ENCODE measurements at regions not wholly inside any gene's neighbourhood (a gene's known extent, or its start where the extent isn't known, plus 50 kb on each side); places are given as distances from the start of the nearest gene placed in this dataset.

GRCh38 chr3:83302091-83302490, 1540.6 kb upstream of the GBE1 start:
- no peak for DNase-seq (ENCODE audit: low spot score)

- no peak for DNase-seq (ENCODE audit: low spot score)
Observed at GRCh38 chr3:83317605-83318004, 1556.2 kb upstream of the GBE1 start.

DNA sequence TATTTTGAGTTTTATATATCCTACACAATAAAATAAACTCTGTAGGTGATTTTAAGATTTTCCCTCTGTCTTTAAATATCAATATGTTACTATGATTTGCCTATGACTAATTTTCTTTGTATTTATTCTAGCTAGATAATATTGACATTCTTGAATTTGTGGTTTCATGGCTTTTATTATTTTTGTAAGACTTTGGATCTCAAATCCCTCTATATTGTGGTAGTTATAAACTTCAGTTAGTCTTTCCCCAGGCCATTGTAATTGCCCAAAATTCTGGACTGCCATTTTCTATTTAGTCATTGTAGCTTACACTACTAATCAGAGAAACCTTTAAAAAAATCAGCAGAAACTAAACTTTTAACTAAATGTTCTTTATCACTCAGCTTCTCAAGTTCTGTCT, 1559.3 kb upstream of the GBE1 start:
- no peak for DNase-seq (ENCODE audit: low spot score)

- DNase-seq (ENCODE audit: low spot score) = no peak
Observed at GRCh38 chr3:83321457-83321856, 1560.0 kb upstream of the GBE1 start.

GRCh38 chr3:83321891-83322290, 1560.4 kb upstream of the GBE1 start:
- no peak for DNase-seq (ENCODE audit: low spot score)

DNA sequence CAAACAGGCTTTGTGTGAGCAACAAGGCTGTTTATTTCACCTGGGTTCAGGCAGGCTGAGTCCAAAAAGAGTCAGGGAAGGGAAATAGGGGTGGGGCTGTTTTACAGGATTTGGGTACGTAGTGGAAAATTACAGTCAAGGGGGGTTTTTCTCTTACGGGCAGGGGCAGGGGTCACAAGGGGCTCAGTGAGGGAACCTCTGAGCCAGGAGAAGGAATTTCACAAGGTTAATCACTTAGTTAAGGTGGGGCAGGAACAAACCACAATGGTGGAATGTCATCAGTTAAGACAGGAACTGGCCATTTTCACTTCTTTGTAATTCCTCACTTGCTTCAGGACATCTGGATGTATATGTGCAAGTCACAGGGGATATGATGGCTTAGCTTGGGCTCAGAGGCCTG, 1592.8 kb upstream of the GBE1 start:
- DNase-seq (ENCODE audit: low spot score) = no peak

- no peak for DNase-seq (ENCODE audit: low spot score)
Observed at GRCh38 chr3:83393276-83393675, 1565.5 kb upstream of the CADM2 start.

DNA sequence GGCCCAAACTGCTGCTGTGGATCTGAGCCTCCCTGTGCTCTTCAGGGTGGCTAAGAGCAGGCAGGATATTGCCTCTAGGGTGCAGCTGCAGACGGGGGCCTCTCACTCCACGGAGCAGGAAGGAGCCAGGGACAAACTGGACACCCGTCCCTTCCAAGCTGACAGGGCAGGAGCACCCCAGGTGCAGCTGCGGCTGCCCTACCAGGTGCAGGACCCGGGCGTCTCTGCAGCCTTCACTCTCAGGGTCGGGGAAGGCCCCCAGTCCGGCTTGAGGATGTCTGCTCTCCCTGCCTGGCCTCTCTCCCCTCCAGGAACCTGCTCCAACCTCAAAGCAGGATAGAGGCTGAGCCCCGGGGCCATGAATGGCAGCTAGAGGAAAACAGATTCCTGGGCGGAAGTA, 1554.9 kb upstream of the CADM2 start:
- no peak for DNase-seq (ENCODE audit: low spot score)

DNA sequence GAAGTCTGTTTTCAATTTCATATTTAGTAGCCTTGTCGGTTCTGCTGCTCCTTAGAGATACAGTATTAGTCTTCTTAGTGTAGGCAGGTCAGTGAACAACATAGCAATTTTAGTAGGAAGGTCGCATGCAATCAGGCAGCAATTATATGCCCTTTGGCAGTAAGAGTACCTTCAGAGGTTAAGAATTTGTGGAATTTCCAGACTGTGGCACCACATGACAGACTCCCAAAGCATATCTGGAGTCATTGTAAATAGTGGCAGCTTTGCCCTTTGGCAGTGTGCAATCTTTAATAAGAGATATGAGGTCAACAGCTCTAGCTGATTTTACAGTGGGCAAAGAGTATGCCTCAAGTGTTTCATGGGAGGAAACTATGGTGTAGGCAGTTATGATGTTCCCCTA, 1532.5 kb upstream of the CADM2 start:
- DNase-seq (ENCODE audit: low spot score) = no peak

DNA sequence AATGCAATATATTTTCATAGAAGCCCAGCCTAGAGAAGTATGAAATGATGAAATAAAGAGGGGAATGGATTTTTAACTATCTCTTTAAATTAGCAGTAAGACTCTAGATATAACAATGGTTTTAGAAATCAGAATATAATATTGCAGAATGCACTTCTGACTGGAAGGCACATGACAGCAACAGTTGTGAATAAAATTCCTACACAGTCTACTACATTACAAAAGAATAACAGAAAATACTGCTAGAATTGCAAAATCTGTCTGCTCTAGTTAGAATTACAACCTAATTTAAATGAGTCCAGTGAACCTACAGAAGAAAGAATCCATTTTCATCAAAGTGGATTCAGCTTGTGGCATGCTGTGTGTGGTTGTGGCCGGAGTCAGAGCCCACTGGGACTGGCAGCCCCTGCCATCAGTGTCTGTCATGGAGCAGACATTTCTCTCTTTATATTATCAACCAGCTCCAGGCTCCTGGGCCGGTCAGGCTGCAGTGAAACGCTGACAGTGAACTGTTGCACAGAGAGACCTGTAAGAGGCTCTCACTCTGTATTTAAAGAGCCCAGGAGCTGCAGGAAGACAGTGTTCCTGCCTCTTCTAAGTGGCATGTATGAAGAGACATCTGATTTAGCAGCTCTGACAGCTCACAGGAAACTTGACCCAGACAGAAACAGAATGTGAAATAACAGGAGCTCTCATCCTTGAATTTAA, 1523.8 kb upstream of the CADM2 start:
- DNase-seq (ENCODE audit: low spot score) = no peak

- DNase-seq (ENCODE audit: low spot score) = no peak
Observed at GRCh38 chr3:83438188-83438587, 1520.6 kb upstream of the CADM2 start.

DNA sequence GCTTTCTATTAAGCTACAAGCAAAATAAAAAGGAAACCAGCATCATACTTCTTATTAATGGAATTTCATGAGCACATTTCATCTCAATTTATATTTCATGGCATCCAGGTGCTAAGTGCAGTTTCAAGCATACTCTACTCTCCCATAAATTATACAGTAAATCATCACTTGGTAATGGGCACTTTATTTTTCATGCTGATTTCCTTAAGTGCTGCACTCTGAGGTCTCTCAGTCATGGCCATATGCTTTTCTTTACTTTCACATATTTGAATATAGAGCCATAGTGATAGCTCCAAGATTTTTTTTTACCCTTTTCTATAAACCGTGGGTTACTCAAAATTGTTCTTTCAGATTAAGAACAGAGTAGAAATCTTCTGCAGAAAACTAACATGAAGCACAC, 1505.7 kb upstream of the CADM2 start:
- no peak for DNase-seq (ENCODE audit: low spot score)

GRCh38 chr3:83454353-83454752, 1504.4 kb upstream of the CADM2 start:
- DNase-seq (ENCODE audit: low spot score) = no peak

DNA sequence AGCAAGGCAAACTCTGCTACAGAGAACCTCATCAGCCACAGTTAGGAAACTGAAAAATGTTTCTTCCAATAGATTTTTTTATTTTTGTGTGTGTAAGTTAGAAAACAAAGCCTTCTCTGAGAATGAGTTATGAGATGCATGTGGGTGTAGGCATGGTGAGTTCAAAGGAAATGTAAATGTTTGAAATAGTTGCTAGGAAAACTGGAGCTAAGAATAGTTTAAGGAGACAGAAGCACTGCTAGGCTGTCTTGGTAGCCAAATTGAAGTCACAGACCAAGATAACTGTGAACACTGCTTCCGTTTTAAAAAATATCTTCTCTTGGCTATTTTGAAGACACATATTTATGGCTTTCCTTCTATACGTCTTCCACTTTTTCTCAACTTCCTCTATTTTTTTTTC, 1501.2 kb upstream of the CADM2 start:
- no peak for DNase-seq (ENCODE audit: low spot score)

DNA sequence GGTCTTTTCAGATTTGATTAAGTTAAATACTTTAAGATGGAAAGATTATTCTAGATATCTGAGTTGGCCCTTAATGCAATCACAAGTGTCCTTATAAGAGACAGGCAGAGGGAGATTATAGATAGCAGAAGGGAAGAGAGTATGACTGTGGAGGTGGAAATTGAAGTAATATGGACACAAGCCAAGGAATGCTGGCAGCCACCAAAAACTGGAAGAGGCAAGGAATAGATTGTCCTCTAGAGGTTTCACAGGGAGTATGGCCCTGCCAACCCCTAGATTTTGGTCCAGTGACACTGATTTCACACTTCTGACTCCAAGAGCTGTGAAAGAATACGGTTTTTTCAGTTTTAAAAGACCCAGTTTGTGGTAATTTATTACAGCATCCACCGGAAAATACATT, 1498.7 kb upstream of the CADM2 start:
- peak; percentile 9 for DNase-seq (ENCODE audit: low spot score)

DNA sequence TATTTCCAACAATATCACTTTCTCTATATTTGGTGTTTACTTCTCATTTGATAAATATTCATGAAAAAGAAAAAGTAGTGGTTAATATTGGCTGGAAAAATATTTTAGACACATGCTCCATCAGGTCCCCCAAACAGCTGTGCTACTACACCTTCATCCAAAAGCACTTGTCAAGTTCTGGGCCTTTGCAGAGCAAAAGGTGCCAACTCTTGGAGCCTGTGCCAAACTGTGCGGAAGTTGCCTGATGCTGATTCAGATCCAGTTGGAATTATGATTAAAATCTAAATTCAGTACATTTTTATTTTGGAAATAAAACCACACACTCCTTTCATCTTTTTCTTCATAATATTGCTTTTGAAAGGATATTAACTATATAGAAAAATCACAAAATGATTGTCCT, 1497.4 kb upstream of the CADM2 start:
- DNase-seq (ENCODE audit: low spot score) = no peak

DNA sequence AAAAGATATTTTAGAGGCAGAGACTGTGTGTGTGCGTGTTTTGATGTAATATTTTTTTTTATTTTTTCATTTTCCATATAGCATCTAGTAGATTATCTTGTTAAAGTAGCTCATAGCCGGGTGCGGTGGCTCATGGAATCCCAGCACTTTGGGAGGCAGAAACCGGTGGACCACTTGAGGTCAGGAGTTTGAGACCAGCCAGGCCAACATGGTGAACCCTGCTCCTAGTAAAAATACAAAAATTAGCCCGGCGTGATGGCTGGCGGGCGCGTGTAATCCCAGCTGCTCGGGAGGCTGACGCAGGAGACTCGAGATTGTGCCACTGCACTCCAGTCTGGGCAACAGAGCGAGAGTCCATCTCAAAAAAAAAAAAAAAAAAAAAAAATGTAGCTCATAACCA, 1481.2 kb upstream of the CADM2 start:
- no peak for DNase-seq (ENCODE audit: low spot score)

GRCh38 chr3:83482402-83483070, 1476.3 kb upstream of the CADM2 start:
- DNase-seq (ENCODE audit: low spot score) = no peak

- no peak for DNase-seq (ENCODE audit: low spot score)
Observed at GRCh38 chr3:83496462-83496861, 1462.3 kb upstream of the CADM2 start.

GRCh38 chr3:83498361-83499016, 1460.3 kb upstream of the CADM2 start:
- no peak for DNase-seq (ENCODE audit: low spot score)

DNA sequence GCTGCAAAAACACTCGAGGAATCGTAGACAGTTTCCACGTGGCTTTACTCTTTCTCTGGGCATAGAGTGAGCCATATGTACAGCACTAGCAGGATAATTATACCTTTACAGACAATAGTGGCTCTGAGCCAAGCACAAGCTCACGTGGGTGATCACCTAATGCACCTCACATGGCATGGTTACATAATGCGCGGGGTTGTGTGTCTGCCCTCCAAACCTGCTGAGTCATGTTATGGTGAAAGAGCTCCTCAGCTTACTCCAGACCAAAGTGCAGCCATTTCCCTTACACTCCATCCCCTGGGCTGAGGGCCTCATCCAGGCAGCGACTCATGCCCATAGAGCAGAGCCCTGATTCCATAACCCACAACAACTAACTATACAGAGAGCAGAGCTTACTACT, 1458.4 kb upstream of the CADM2 start:
- no peak for DNase-seq (ENCODE audit: low spot score)

- no peak for DNase-seq (ENCODE audit: low spot score)
Observed at GRCh38 chr3:83500931-83501330, 1457.9 kb upstream of the CADM2 start.

GRCh38 chr3:83513051-83513450, 1445.7 kb upstream of the CADM2 start:
- DNase-seq (ENCODE audit: low spot score) = no peak

All from SK-N-DZ (cell line).